ENCODE measurements at regions not wholly inside any gene's neighbourhood (a gene's known extent, or its start where the extent isn't known, plus 50 kb on each side); places are given as distances from the start of the nearest gene placed in this dataset.

- ChIA-PET POLR2A (ENCODE audit: unreplicated experiment) (no interaction called here), CTCF (no interaction called here)
- no peaks in the 10 kb centered on the region for H4K20me1 ChIP-seq (ENCODE audit: insufficient read depth)
- intact Hi-C loops (cut with micrococcal nuclease; ENCODE audit: unreplicated experiment) = no loop called here
- peaks cover 11% of the 10 kb centered on the region; the same call in 1 of the 2 replicates for H3F3A ChIP-seq (ENCODE audit: insufficient read depth, low read depth)
- no peak overlapping the region for H3K4me3 ChIP-seq
- no peak overlapping the region for H3K27ac ChIP-seq
- no peak overlapping the region for H2AFZ ChIP-seq
- TF ChIP-seq CTCF (conservative IDR thresholded peaks at IDR 0.05) = no peak
- TF ChIP-seq EZH2 (IDR thresholded peaks at IDR 0.05; ENCODE audit: low read depth) = no peak
- H3K4me1 ChIP-seq (replicated peaks; ENCODE audit: insufficient read depth) = peaks cover 15% of the 10 kb centered on the region
- DNase-seq = no peak
- no peaks in the 10 kb centered on the region for H3K36me3 ChIP-seq (ENCODE audit: low read depth)
- no TSS peak for BruUV-seq (replicated peaks)
- H3K9me3 ChIP-seq (ENCODE audit: insufficient read depth, low read depth) = no peaks in the 10 kb centered on the region
- no peaks in the 10 kb centered on the region for H3K27me3 ChIP-seq (ENCODE audit: insufficient read depth, low read depth)
- no peaks in the 10 kb centered on the region for H3K79me2 ChIP-seq (ENCODE audit: low read depth)
- no peaks in the 10 kb centered on the region for H3K9me2 ChIP-seq (ENCODE audit: insufficient read depth)
- H3K4me2 ChIP-seq = no peak overlapping the region
These were observed 54.4 kb upstream of the RELL1 start for GRCh38 chr4:37740546-37740945.

- peak in 1 of 2 experiments; percentile 61 for DNase-seq
- no peaks in the 10 kb centered on the region for H3K79me2 ChIP-seq (ENCODE audit: low read depth)
- no peak overlapping the region for H3K27ac ChIP-seq
- no peaks in the 10 kb centered on the region for H3K36me3 ChIP-seq (ENCODE audit: low read depth)
- H3K9me3 ChIP-seq (ENCODE audit: insufficient read depth, low read depth) = no peaks in the 10 kb centered on the region
- ChIA-PET POLR2A (ENCODE audit: unreplicated experiment) (no interaction called here), CTCF (no interaction called here)
- no peak overlapping the region for H2AFZ ChIP-seq
- intact Hi-C loops (cut with micrococcal nuclease; ENCODE audit: unreplicated experiment) = no loop called here
- BruUV-seq (replicated peaks) = no TSS peak
- H3K4me2 ChIP-seq = no peak overlapping the region
- H3F3A ChIP-seq (ENCODE audit: insufficient read depth, low read depth) = peaks cover 8% of the 10 kb centered on the region; the same call in 1 of the 2 replicates
- no peaks in the 10 kb centered on the region for H3K9me2 ChIP-seq (ENCODE audit: insufficient read depth)
- H4K20me1 ChIP-seq (ENCODE audit: insufficient read depth) = no peaks in the 10 kb centered on the region
- no peaks in the 10 kb centered on the region for H3K27me3 ChIP-seq (ENCODE audit: insufficient read depth, low read depth)
- no peak overlapping the region for H3K4me3 ChIP-seq
- H3K4me1 ChIP-seq (replicated peaks; ENCODE audit: insufficient read depth) = peaks cover 12% of the 10 kb centered on the region
- TF ChIP-seq EZH2 (IDR thresholded peaks at IDR 0.05; ENCODE audit: low read depth) = no peak
- no peak for TF ChIP-seq CTCF (conservative IDR thresholded peaks at IDR 0.05)
These were observed 51.3 kb upstream of the RELL1 start for GRCh38 chr4:37737466-37737865.

Data from PC-9 (cell line).